ENCODE measurements at regions not wholly inside any gene's neighbourhood (a gene's known extent, or its start where the extent isn't known, plus 50 kb on each side); places are given as distances from the start of the nearest gene placed in this dataset.

DNA sequence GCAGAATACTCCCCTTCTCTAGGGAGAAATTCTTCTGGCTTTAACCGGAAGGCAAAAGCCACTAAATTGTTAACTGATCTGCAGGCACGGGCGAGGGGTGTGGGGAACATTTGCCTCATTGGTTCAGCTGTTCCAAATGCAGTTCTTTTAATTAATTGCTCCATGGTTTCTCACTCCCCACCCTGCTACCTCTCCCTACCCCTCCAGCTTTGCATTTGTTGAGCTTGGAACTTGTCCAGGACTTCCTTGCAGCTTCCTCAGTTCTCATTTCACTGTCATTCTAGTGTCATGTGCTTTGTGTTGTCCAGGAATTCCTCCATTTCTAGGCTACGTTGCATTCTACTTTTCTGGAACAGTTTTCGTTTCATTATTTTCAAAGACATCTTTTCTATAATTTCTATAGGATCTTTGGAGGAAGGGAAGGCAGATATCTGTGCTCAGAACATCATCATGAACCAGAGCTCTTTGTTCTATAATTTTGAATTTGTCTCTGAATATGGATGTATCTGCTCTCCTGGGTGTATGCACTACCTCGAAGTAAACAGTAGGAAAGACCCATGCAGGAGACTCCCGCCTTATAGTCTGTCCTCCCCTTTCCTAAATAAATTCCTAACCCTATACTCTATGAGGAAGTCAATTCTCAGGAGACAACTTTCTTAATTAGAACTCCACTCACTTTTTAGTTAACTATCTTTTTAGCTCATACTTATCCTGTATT lies 132.4 kb upstream of the LMO4 start:
- DNase-seq (ENCODE audit: low read depth) = no peak
- Histone ChIP-seq H3K27me3 (replicated peaks; ENCODE audit: control insufficient read depth, insufficient read depth, low read length) (peaks cover 3% of the 10 kb centered on the region), H3K36me3 (ENCODE audit: control insufficient read depth, insufficient read depth, low read length, severe bottlenecking) (no peaks in the 10 kb centered on the region), H3K9ac (ENCODE audit: low read length) (no peak overlapping the region), H3K9me3 (ENCODE audit: control insufficient read depth, low read length) (peaks cover 21% of the 10 kb centered on the region), H3K4me1 (ENCODE audit: control insufficient read depth, insufficient read depth, low read length) (no peaks in the 10 kb centered on the region), H3K4me3 (ENCODE audit: low read length) (no peak overlapping the region)

DNA sequence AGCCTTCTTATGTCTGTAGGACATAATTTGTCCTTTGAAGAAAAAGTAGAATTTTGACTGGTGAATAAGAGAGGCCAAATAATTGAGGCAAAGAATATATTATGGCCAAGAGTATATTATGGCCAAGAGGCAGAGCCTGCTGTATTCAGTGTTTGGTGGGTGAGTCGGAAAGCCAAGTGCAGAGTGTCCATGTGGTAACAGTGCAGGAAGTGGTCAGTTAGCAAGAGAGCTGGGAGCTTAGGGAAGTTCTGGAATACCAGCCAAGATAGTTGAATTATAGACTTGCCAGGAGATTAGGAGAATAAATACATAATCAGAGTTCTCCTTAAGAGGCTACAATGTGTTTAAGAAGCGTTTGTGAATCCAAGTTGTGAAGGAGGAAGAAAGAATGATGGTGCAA lies 131.5 kb upstream of the LMO4 start:
- DNase-seq (ENCODE audit: low read depth) = no peak
- Histone ChIP-seq H3K4me1 (ENCODE audit: control insufficient read depth, insufficient read depth, low read length) (no peaks in the 10 kb centered on the region), H3K27me3 (replicated peaks; ENCODE audit: control insufficient read depth, insufficient read depth, low read length) (no peaks in the 10 kb centered on the region), H3K9me3 (ENCODE audit: control insufficient read depth, low read length) (peaks cover 21% of the 10 kb centered on the region), H3K9ac (ENCODE audit: low read length) (no peak overlapping the region), H3K36me3 (ENCODE audit: control insufficient read depth, insufficient read depth, low read length, severe bottlenecking) (no peaks in the 10 kb centered on the region), H3K4me3 (ENCODE audit: low read length) (no peak overlapping the region)

DNA sequence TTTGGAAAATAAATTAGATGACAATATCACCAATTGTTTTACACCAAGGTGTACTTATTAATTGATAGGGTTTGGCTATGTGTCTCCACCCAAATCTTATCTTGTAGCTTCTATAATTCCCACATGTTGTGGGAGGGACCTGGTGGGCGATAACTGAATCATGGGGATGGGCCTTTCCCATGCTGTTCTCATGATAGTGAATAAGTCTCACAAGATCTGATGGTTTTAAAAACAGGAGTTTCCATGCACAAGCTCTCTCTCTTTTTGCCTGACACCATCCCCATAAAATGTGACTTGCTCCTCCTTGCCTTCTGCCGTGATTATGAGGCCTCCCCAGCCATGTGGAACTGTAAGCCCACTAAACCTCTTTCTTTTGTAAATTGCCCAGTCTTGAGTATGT lies 131.0 kb upstream of the LMO4 start:
- no peak overlapping the region for H3K9ac ChIP-seq (ENCODE audit: low read length)

DNA sequence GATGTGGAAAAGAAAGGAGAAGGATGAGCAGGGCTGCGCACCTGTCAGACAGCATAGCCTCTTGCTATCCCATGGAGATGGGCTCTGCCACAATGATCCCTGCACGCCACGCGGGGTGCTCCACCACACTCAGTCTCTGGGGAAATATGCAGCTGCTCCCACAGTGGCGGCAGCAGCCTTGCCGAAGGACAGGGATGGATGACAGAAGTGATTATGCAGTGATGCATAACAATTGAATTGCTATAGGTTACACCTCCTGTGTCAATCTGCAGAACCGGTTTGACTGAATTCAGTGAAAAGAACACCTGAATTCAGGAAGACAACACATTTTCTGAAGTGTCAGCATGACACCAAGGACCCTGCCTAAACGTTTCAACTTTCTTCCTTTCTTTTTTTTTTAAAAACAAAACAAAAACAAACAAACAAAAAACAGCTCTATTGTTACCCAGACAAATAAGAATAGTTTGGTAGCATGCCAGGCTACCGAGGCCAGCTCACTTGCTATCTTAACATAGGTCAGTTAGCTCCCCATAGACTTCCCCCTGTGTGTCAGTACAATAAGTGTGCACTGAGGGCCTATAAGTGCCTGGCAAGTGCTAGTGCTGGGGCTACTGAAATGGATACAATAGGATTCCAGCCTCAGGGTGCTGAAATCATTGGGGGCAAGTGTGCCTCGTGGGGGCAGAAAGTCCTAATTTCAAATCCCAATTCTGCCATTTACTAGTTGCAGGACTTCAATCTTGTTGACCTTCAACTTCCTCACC lies 127.6 kb upstream of the LMO4 start:
- DNase-seq (ENCODE audit: low read depth) = no peak
- H3K4me1 ChIP-seq (ENCODE audit: control insufficient read depth, insufficient read depth, low read length) = peaks cover 10% of the 10 kb centered on the region
- no peaks in the 10 kb centered on the region for H3K27me3 ChIP-seq (replicated peaks; ENCODE audit: control insufficient read depth, insufficient read depth, low read length)
- H3K9me3 ChIP-seq (ENCODE audit: control insufficient read depth, low read length) = no peaks in the 10 kb centered on the region
- H3K4me3 ChIP-seq (ENCODE audit: low read length) = no peak overlapping the region
- H3K9ac ChIP-seq (ENCODE audit: low read length) = no peak overlapping the region
- H3K36me3 ChIP-seq (ENCODE audit: control insufficient read depth, insufficient read depth, low read length, severe bottlenecking) = no peaks in the 10 kb centered on the region

More for the DNA sequence above, 131.0 kb upstream of the LMO4 start:
- no peaks in the 10 kb centered on the region for H3K4me1 ChIP-seq (ENCODE audit: control insufficient read depth, insufficient read depth, low read length)
- H3K4me3 ChIP-seq (ENCODE audit: low read length) = no peak overlapping the region
- H3K27me3 ChIP-seq (replicated peaks; ENCODE audit: control insufficient read depth, insufficient read depth, low read length) = no peaks in the 10 kb centered on the region
- no peak for DNase-seq (ENCODE audit: low read depth)
- H3K36me3 ChIP-seq (ENCODE audit: control insufficient read depth, insufficient read depth, low read length, severe bottlenecking) = no peaks in the 10 kb centered on the region
- peaks cover 21% of the 10 kb centered on the region for H3K9me3 ChIP-seq (ENCODE audit: control insufficient read depth, low read length)

DNA sequence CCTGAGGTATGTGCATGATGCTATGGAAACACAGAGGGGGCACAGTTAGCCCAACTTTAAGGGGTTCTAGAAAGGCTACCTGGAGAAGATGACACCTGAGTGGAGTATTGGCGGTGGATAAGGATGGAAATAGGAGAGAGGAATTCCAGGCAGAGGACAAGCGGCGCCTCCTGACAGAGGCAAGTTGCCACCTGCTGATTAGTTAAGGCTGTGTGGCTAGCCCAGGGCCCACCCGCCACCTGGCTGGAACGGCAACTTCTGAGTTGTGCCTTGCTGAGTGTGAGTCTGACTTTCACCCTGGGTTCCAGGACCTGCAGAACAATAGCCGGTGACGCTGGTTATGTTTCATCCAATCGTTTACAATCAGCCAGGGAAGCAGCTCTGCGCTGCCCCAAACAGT lies 126.9 kb upstream of the LMO4 start:
- Histone ChIP-seq H3K4me1 (ENCODE audit: control insufficient read depth, insufficient read depth, low read length) (peaks cover 10% of the 10 kb centered on the region), H3K9ac (ENCODE audit: low read length) (no peak overlapping the region), H3K4me3 (ENCODE audit: low read length) (no peak overlapping the region), H3K36me3 (ENCODE audit: control insufficient read depth, insufficient read depth, low read length, severe bottlenecking) (no peaks in the 10 kb centered on the region), H3K9me3 (ENCODE audit: control insufficient read depth, low read length) (no peaks in the 10 kb centered on the region), H3K27me3 (replicated peaks; ENCODE audit: control insufficient read depth, insufficient read depth, low read length) (no peaks in the 10 kb centered on the region)
- no peak for DNase-seq (ENCODE audit: low read depth)

DNA sequence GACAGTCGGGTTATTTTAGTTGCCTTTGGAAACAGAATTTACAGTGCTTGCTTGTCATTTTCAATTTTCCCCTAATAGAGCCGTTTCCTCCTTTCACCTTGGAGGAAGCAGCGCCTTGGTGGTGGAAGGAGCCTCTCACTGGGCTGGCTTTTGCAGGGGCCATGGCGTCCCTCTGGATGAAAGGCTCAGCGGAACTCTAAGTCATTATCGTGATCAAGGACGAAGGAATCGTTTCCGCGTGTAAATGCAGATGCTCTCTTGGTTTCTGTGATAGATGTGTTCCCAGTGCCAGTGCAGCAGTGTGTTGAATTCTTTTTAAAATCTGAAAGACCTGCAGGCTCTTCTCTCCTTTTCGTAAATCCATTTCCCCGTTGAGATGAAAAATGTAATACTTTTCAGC lies 126.2 kb upstream of the LMO4 start:
- no peaks in the 10 kb centered on the region for H3K36me3 ChIP-seq (ENCODE audit: control insufficient read depth, insufficient read depth, low read length, severe bottlenecking)
- no peak for DNase-seq (ENCODE audit: low read depth)
- H3K27me3 ChIP-seq (replicated peaks; ENCODE audit: control insufficient read depth, insufficient read depth, low read length) = no peaks in the 10 kb centered on the region
- peaks cover 10% of the 10 kb centered on the region for H3K4me1 ChIP-seq (ENCODE audit: control insufficient read depth, insufficient read depth, low read length)
- H3K9ac ChIP-seq (ENCODE audit: low read length) = peak overlapping the region; percentile 16
- peak overlapping the region; percentile 65 for H3K4me3 ChIP-seq (ENCODE audit: low read length)
- no peaks in the 10 kb centered on the region for H3K9me3 ChIP-seq (ENCODE audit: control insufficient read depth, low read length)

DNA sequence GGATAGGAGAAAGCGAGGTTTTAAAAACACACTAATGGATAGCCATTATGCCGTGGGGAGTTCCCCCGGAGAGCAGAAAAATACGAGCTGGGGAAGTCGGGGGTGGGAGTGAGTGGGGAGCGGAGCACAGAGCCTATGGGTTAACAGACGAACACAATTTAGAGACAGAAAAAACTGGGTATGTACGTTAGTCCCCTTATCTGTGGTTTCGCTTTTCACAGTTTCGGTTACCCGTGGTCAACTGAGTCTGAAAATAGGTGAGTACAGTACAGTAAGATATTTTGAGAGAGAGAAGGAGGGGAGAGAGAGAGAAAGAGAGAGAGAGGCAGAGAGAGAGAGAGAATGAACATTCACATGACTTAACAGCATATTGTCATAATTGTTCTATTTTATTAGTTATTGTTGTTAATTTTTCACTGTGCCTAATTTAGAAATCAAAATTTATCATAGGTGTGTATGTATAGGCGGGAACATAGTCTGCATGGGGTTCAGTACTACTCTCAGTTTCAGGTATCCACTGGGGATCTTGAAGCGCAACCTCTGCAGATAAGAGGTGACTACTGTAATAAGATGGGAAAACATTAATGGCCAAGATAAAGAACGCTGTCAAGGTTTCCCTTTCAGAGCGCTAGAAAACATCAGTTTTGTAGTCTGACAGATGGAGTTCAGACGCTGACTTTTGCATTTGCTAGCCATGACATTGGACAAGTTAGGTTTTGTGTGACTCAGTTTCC lies 125.6 kb upstream of the LMO4 start:
- no peaks in the 10 kb centered on the region for H3K9me3 ChIP-seq (ENCODE audit: control insufficient read depth, low read length)
- H3K36me3 ChIP-seq (ENCODE audit: control insufficient read depth, insufficient read depth, low read length, severe bottlenecking) = no peaks in the 10 kb centered on the region
- H3K4me3 ChIP-seq (ENCODE audit: low read length) = peak overlapping the region; percentile 65
- H3K9ac ChIP-seq (ENCODE audit: low read length) = peak overlapping the region; percentile 16
- no peaks in the 10 kb centered on the region for H3K27me3 ChIP-seq (replicated peaks; ENCODE audit: control insufficient read depth, insufficient read depth, low read length)
- DNase-seq (ENCODE audit: low read depth) = no peak
- peaks cover 10% of the 10 kb centered on the region for H3K4me1 ChIP-seq (ENCODE audit: control insufficient read depth, insufficient read depth, low read length)

DNA sequence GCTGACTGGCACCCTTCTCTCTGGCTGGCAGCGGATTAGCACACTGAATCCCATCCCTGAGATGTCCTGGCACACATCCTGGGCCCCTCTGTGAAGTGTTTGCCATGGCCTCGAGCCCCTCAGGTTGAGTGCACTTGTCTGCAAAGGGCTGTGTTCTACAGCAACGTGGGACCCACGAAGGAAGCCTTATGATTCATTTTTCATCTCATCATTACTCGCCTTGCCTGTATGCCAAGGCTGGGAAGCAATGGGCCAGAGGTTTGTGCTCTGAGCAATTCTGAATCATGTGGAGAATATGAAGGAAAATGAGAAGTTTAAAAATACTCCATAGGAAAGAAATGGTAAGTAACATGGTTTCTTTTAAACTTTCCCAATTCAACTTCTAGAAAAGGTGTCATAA lies 124.8 kb upstream of the LMO4 start:
- no peak overlapping the region for H3K9ac ChIP-seq (ENCODE audit: low read length)
- DNase-seq (ENCODE audit: low read depth) = peak; percentile 27
- H3K4me1 ChIP-seq (ENCODE audit: control insufficient read depth, insufficient read depth, low read length) = peaks cover 10% of the 10 kb centered on the region
- H3K9me3 ChIP-seq (ENCODE audit: control insufficient read depth, low read length) = no peaks in the 10 kb centered on the region
- no peaks in the 10 kb centered on the region for H3K27me3 ChIP-seq (replicated peaks; ENCODE audit: control insufficient read depth, insufficient read depth, low read length)
- H3K36me3 ChIP-seq (ENCODE audit: control insufficient read depth, insufficient read depth, low read length, severe bottlenecking) = no peaks in the 10 kb centered on the region
- H3K4me3 ChIP-seq (ENCODE audit: low read length) = no peak overlapping the region

DNA sequence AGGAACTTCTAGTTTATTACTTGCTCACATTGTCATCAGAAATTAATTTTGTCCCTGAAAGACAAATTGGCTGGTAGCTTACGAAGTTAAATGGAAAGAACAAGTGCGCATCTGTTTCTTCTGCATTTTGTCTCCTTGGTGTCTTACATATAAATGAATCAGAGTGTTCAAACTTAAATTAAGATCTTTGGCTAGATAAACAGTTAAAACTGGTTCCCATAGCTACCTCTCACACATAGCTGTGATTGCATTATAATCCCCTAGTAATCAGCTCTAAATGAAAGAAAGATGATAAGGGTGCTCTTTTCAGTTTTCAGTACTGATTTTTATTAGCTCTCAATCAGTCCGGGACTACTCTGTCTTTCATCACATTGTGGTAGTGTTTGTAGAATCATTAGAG lies 124.2 kb upstream of the LMO4 start:
- Histone ChIP-seq H3K36me3 (ENCODE audit: control insufficient read depth, insufficient read depth, low read length, severe bottlenecking) (no peaks in the 10 kb centered on the region), H3K27me3 (replicated peaks; ENCODE audit: control insufficient read depth, insufficient read depth, low read length) (no peaks in the 10 kb centered on the region), H3K9me3 (ENCODE audit: control insufficient read depth, low read length) (no peaks in the 10 kb centered on the region), H3K4me3 (ENCODE audit: low read length) (no peak overlapping the region), H3K9ac (ENCODE audit: low read length) (no peak overlapping the region), H3K4me1 (ENCODE audit: control insufficient read depth, insufficient read depth, low read length) (peaks cover 10% of the 10 kb centered on the region)
- DNase-seq (ENCODE audit: low read depth) = no peak

DNA sequence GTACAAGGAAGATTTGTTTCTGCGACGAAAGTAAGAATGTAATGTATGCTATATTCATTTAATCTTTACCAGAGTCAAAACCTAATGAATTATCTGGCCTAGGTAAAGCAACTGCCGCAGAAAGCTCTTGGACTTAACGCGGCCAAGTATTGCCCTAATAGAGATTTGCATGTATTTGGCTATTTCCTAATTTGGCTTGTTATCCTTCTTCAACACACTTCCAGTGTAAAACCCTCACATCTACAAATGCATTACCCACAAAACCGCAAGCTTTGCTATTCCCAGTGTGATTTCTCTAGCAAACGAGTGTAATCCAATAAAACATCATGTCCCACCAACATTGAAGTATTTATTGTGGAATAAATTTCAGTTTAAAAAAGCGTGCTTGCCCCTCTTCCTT lies 123.8 kb upstream of the LMO4 start:
- Histone ChIP-seq H3K4me3 (ENCODE audit: low read length) (no peak overlapping the region), H3K4me1 (ENCODE audit: control insufficient read depth, insufficient read depth, low read length) (peaks cover 10% of the 10 kb centered on the region), H3K27me3 (replicated peaks; ENCODE audit: control insufficient read depth, insufficient read depth, low read length) (no peaks in the 10 kb centered on the region), H3K9me3 (ENCODE audit: control insufficient read depth, low read length) (no peaks in the 10 kb centered on the region), H3K9ac (ENCODE audit: low read length) (no peak overlapping the region), H3K36me3 (ENCODE audit: control insufficient read depth, insufficient read depth, low read length, severe bottlenecking) (no peaks in the 10 kb centered on the region)
- no peak for DNase-seq (ENCODE audit: low read depth)

DNA sequence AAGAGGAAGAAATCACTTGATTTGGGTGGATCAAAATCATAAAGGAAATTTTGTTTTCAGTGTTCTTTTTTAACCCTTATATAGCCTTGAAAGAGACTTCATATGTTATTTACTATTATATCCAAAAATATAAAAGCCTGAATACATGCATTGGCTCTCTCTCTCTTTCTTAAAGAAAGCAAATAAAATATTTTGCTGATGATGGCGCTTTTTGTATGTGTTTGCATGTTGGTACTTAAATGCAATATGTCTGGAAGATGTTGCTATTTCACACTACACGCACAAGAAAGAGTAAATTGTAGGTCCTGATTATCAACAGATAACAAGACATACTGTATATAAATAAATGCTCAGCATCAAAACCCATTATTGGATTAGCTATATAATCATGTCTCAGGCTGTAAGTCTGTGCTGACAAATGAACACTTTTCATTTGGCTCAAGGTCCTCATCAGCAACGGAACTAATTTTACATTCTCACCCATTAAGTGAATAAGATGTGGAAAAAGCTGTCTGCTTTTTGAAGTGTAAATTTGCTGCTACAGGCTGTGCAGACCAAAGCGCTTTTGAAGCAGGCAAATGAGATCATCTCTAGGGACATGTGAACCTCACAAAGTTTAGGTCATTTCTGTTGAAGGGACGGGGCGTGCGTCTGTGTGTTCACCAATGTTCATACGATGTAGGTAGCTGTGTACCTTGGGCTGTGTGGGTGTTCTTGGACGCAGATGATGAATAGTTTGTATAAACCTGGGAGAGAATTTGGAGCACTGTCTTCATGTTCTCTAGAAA lies 122.4 kb upstream of the LMO4 start:
- no peaks in the 10 kb centered on the region for H3K27me3 ChIP-seq (replicated peaks; ENCODE audit: control insufficient read depth, insufficient read depth, low read length)
- H3K36me3 ChIP-seq (ENCODE audit: control insufficient read depth, insufficient read depth, low read length, severe bottlenecking) = no peaks in the 10 kb centered on the region
- H3K4me3 ChIP-seq (ENCODE audit: low read length) = no peak overlapping the region
- H3K9me3 ChIP-seq (ENCODE audit: control insufficient read depth, low read length) = no peaks in the 10 kb centered on the region
- no peak for DNase-seq (ENCODE audit: low read depth)
- H3K4me1 ChIP-seq (ENCODE audit: control insufficient read depth, insufficient read depth, low read length) = peaks cover 10% of the 10 kb centered on the region
- no peak overlapping the region for H3K9ac ChIP-seq (ENCODE audit: low read length)

Data from adipocyte (in vitro differentiated cells).